Hypothalamus (tissue), 51 donors: ENCODE measurements at regions not wholly inside any gene's neighbourhood (a gene's known extent, or its start where the extent isn't known, plus 50 kb on each side); places are given as distances from the start of the nearest gene placed in this dataset.
"Not testable (repeated sequence)": the region's sequence is repeated elsewhere in the genome, so short reads cannot be mapped to it uniquely, and the experiment has no call there.

ENCODE experiments used
- DNase-seq, 51 donors: peaks; one replicate each; lab custom pipeline; 2025; lab: John Stamatoyannopoulos, UW

- no peak for DNase-seq
Observed at GRCh38 chr12:131192951-131193350, 239.2 kb downstream of the ADGRD1 start.

- DNase-seq = no peak
Observed at GRCh38 chr12:131194166-131194565, 240.5 kb downstream of the ADGRD1 start.

- DNase-seq = no peak
Observed at GRCh38 chr12:131195796-131196195, 242.1 kb downstream of the ADGRD1 start.

- no peak for DNase-seq
Observed at GRCh38 chr12:131196220-131196619, 242.5 kb downstream of the ADGRD1 start.

GRCh38 chr12:131197490-131197889 is 243.8 kb downstream of the ADGRD1 start:
- no peak for DNase-seq

- DNase-seq = no peak
Observed at GRCh38 chr12:131199221-131199620, 245.5 kb downstream of the ADGRD1 start.

- not testable (repeated sequence) for DNase-seq
Observed at GRCh38 chr12:131201912-131202311, 248.2 kb downstream of the ADGRD1 start.

- DNase-seq = no peak
Observed at GRCh38 chr12:131202592-131203378, 249.1 kb downstream of the ADGRD1 start.

- DNase-seq = no peak
Observed at GRCh38 chr12:131203666-131204415, 250.1 kb downstream of the ADGRD1 start.

GRCh38 chr12:131204416-131205274 is 250.9 kb downstream of the ADGRD1 start:
- DNase-seq = no peak

GRCh38 chr12:131205275-131205933 is 251.7 kb downstream of the ADGRD1 start:
- DNase-seq = not testable (repeated sequence)

- DNase-seq = not testable (repeated sequence)
Observed at GRCh38 chr12:131206630-131207299, 253.1 kb downstream of the ADGRD1 start.

GRCh38 chr12:131207300-131207660 is 253.6 kb downstream of the ADGRD1 start:
- DNase-seq = not testable (repeated sequence)

- DNase-seq = not testable (repeated sequence)
Observed at GRCh38 chr12:131207841-131208240, 254.1 kb downstream of the ADGRD1 start.

GRCh38 chr12:131208425-131208824 is 254.7 kb downstream of the ADGRD1 start:
- no peak for DNase-seq

- DNase-seq = peak in 2 of 51 donors; percentile 3 to 37
Observed at GRCh38 chr12:131209082-131210070, 255.7 kb downstream of the ADGRD1 start.

GRCh38 chr12:131210506-131211339 is 257.0 kb downstream of the ADGRD1 start:
- no peak for DNase-seq
